ENCODE measurements at regions not wholly inside any gene's neighbourhood (a gene's known extent, or its start where the extent isn't known, plus 50 kb on each side); places are given as distances from the start of the nearest gene placed in this dataset.
A peak's percentile ranks its signal among the peaks of the same experiment; 100 is the strongest.

DNA sequence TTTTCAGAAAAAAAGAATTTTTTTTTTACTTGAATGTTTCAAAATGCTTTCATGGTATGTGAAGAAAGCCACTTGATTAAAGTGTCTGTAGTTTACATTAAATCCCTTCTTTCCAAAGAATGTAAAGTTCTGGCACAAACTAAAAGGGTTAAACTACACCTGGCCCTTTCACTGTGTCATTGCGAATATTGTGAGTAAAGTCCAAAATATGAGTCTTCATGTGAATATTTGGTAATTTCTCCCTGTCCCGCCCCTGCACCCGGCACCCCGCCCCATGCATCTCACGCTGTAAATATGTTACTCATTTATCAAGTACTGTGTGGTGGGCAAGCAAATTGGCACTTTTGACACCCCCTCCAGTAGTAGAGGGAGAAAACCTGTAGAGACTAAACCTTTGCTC, 274.7 kb downstream of the TTC6 start:
- Histone ChIP-seq H3K27ac (ENCODE audit: extremely low read length, insufficient read depth, low read length) (no peak overlapping the region), H3K4me3 (replicated peaks in 1 of 3; ENCODE audit: insufficient read depth in 1 of 3, low read depth in 2 of 3, low read length in 3 of 3) (no peak overlapping the region), H3K9ac (ENCODE audit: insufficient read depth, low read depth, low read length) (no peak overlapping the region), H3K9me3 (ENCODE audit: low read length) (no peaks in the 10 kb centered on the region), H2AFZ (ENCODE audit: low read length) (no peak overlapping the region), H4K20me1 (ENCODE audit: insufficient read depth, low read length) (no peaks in the 10 kb centered on the region), H3K27me3 (ENCODE audit: control insufficient read depth in 1 of 2, insufficient read depth in 2 of 2, low read length in 2 of 2) (no peaks in the 10 kb centered on the region), H3K4me2 (ENCODE audit: low read depth, low read length) (peak overlapping the region; percentile 25; the same call in 1 of the 2 replicates), H3K36me3 (replicated peaks in 1 of 2; ENCODE audit: control insufficient read depth in 1 of 2, insufficient read depth in 2 of 2, low read length in 2 of 2) (no peaks in the 10 kb centered on the region), H3K4me1 (ENCODE audit: insufficient read depth, low read length) (peaks cover 76% of the 10 kb centered on the region), H3K79me2 (ENCODE audit: insufficient read depth, low read length) (no peaks in the 10 kb centered on the region)
- 84% methylated on average over 5 of the region's 5 CpGs for WGBS (ENCODE audit: low lambda C conversion rate)
- ATAC-seq (no peak), FAIRE-seq (no peak), DNase-seq (ENCODE audit: low spot score) (no peak)
- POLR2A ChIA-PET: interaction anchor here (1.6 kb wide), 1 partner anchor 161 kb away, joined by 10 read pairs; no protein-coding TSS in a partner anchor
- intact Hi-C loops (cut with micrococcal nuclease; ENCODE audit: unreplicated experiment) (loop anchor here (5.0 kb wide), 1 partner anchor 403 kb away; no protein-coding TSS in a partner anchor), in situ Hi-C loops (cut with HindIII; ENCODE audit: extremely low pct_ligation_motif_present, low pct_unique_long_range_greater_than_20kb) (loop anchor here (5.0 kb wide), 3 partner anchors 163 to 618 kb away; no protein-coding TSS in a partner anchor)
- CTCF ChIA-PET (ENCODE audit: low intra/inter-chr PET ratio, low total read pairs): no interaction called here
- BruUV-seq (replicated peaks): no TSS peak
- TF ChIP-seq, protein P1, sequence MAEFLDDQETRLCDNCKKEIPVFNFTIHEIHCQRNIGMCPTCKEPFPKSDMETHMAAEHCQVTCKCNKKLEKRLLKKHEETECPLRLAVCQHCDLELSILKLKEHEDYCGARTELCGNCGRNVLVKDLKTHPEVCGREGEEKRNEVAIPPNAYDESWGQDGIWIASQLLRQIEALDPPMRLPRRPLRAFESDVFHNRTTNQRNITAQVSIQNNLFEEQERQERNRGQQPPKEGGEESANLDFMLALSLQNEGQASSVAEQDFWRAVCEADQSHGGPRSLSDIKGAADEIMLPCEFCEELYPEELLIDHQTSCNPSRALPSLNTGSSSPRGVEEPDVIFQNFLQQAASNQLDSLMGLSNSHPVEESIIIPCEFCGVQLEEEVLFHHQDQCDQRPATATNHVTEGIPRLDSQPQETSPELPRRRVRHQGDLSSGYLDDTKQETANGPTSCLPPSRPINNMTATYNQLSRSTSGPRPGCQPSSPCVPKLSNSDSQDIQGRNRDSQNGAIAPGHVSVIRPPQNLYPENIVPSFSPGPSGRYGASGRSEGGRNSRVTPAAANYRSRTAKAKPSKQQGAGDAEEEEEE (CRISPR knock-in tag; IDR thresholded peaks at IDR 0.05; ENCODE audit: borderline replicate concordance): no peak
- TF ChIP-seq HNF4A (CRISPR knock-in tag; IDR thresholded peaks at IDR 0.05) (peak; percentile 37), ZNF652 (CRISPR knock-in tag; IDR thresholded peaks at IDR 0.05; ENCODE audit: borderline replicate concordance, low read depth) (peak; percentile 72)
- TF ChIP-seq, protein P2, sequence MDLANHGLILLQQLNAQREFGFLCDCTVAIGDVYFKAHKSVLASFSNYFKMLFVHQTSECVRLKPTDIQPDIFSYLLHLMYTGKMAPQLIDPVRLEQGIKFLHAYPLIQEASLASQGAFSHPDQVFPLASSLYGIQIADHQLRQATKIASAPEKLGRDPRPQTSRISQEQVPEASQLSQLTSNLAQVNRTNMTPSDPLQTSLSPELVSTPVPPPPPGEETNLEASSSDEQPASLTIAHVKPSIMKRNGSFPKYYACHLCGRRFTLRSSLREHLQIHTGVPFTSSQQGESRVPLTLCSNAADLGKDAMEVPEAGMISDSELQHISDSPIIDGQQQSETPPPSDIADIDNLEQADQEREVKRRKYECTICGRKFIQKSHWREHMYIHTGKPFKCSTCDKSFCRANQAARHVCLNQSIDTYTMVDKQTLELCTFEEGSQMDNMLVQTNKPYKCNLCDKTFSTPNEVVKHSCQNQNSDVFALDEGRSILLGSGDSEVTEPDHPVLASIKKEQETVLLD (CRISPR knock-in tag; IDR thresholded peaks at IDR 0.05; ENCODE audit: low read depth): no peak
